GM19467 (cell line): ENCODE measurements at regions not wholly inside any gene's neighbourhood (a gene's known extent, or its start where the extent isn't known, plus 50 kb on each side); places are given as distances from the start of the nearest gene placed in this dataset.

ENCODE experiments used
- ATAC-seq: cut with Tn5 transposase; IDR thresholded peaks from one replicate; pipeline ENCODE4 v1.9.1; 2021; ENCODE audit warnings: mild to moderate bottlenecking, moderate library complexity; ENCODE audit not compliant: unreplicated experiment

DNA sequence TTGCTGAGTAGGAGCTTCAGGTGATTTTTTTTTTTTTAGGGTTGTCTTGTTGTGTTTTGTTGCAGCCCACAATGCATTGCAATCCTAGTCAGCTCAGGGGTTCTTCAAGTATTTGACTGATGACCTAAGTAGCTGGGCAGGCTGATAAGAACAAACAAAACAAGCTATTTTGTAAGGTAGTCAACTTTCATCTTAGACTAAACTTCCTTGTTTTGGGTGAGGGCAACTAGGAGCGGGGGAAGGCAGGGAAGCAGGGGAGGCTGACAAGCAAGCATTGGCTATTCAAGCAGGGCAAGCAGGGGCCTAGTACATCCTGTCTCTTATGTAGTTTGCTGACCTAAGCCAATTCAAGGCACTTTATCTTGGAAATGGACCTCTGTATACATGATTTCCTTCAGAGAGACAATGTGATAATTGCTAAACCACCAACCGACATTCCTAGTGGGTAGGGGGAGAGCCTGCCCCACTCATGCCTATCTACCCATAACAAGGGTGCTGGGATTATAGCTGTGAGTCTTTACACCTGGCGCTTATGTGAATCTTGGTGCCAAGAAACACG lies 163.3 kb upstream of the PRKCQ start:
- no peak for ATAC-seq

DNA sequence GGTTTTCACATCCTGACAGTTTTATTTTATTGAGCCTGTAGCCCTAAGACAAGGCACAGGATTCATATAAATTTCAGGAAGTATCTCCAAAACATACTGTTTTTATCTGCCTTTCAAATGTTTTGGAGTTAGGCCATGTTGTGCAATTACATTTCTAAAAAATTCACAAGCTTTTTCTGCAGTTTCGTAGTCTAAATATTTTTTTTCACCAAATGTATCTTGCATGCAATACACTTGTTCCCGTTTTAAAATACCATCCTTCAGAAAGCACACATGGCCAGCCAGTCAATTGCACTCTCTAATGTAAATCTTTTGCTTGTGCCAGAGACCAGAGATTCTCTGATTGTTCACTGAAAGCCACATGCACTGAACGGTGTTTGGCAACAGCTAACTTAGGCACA lies 161.5 kb upstream of the PRKCQ start:
- ATAC-seq = no peak

DNA sequence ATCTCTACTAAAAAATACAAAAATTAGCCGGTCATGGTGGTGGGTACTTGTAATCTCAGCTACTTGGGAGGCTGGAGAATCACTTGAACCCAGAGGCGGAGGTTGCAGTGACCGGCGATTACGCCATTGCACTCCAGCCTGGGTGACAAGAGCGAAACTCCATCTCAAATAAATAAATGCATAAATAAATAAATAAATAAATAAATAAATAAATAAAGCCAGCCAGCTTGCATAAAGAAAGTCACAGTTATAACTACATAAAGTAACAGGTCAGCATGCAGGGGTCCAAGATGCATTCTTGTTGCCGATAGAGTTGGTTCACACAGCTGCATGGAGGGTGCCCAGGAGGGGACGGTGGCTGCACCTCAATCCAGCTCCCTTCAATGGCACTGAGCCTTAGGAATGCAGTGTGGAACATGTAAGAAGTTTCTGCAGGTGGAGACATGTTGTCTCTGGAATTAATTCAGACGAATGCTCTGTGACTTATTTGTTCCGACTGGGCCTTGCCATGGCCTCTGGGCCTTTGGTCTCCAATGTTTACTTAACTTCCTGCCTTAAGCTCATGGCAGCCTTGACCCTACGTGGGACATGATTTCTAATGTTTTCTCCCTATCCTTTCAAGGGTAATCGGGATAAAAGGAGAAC lies 159.6 kb upstream of the PRKCQ start:
- no peak for ATAC-seq

DNA sequence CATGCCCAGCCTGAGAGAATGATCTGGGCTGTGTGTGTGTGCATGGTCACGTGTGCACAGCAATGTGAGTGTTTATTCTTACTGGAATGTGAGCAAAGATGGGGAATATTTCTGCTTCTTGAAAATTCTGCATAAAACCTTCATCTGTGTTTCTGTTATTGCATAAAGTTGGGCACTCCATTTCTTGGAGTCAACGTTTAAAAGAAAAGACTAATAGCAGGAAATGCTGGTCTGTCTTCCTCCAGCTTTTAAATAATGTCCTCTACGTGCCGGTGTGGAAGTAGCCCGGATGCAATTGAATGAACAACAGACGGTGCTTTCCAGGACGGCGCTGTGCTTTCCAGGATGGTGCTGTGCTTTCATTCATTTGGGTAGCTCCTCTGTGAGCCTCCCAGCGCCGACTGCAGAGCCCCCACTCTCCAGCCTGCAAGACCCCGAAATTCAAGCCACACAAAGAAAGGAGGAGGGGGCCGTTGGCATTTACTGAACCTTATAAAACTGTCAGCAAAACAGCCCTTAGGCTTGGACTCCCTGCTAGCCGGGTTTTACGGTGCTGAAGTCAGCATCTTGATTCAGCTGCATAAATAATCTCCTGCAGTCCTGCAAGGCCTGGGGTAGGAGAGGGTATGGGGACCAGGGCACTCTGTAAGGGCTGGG lies 158.2 kb upstream of the PRKCQ start:
- ATAC-seq = no peak

DNA sequence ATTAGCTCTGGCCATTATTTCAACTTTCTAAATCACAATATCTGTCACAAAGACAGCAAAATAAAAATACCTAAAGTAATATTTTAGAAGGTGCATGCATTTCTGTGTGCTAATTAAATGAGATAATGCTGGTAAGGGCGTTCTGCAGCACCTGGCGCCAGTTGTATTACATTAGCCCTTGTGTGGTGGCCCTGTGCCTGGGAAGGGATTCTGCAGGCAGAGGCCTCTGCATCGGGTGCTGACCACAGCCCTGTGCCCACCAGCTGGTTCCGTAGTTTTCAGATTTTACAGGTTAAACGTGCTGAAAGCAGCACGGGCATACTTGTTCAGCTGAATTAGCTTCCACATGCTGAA lies 157.7 kb upstream of the PRKCQ start:
- ATAC-seq = no peak

DNA sequence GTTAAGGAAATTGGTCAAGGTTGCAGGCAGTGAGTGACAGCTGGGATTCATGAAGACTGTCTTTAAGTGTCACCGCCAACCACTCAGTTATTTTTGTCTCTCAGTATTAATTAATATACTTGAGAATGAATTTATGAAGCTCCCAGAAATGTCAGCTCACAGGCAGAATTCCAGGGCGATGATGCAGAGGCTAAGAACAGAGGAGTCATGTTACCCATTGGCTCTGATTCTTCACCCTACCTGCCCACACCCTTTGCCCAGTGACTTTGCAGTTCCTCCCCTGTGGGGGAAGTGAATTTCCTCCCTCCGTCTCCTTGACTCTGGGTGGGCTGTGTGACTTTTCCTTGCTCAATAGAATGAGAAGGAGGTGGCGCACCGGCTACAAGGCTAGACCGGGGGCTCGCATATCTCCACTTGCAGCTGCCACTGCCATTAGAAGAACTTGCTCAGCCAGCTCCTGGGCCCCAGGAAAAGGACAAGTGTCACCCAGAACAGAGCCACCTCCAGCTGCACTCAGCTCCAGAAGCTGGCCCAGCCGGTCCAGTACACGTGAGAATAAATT lies 157.1 kb upstream of the PRKCQ start:
- ATAC-seq = no peak

DNA sequence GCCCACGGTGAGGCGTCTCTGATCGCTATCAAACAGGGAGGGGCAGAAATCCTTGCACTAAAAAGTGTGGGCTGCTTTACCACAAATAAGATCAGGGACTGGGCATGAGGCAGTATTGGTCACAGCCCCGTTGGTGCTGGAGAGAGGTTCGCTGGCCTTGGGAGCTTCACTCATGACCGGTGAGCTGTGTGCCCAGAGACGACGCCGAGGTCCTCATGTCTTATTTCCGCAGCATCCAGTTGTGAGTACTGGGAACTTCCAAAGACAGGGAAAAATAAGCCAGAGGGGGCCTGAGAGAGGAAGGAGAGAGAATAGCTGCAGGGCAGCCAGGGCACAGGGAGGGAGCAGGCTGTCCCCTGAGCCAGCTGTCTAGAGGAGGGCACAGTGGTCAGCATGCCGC lies 154.2 kb upstream of the PRKCQ start:
- no peak for ATAC-seq

DNA sequence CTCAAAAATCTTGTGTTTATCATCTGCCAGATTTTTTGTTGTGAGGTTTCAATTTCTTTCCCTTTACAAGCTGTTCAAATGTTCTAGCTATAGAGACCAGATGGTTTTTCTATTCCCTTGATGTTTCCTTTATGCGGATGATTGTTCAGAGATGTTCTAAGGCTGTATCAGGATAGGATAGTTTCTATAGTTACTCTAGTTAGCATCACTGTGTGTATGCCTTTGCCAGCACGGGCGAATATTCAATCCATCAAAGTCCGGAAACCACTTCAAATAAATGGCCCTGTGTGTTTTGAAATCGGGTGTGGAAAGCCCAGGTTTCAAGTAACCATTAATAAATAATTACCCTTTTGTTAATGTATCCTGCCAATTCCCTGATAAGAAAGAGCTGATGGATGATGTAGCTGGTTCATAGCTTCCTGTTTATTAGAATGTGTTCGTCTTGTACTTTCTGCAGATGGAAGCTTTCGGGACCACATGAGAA lies 149.8 kb upstream of the PRKCQ start:
- no peak for ATAC-seq

DNA sequence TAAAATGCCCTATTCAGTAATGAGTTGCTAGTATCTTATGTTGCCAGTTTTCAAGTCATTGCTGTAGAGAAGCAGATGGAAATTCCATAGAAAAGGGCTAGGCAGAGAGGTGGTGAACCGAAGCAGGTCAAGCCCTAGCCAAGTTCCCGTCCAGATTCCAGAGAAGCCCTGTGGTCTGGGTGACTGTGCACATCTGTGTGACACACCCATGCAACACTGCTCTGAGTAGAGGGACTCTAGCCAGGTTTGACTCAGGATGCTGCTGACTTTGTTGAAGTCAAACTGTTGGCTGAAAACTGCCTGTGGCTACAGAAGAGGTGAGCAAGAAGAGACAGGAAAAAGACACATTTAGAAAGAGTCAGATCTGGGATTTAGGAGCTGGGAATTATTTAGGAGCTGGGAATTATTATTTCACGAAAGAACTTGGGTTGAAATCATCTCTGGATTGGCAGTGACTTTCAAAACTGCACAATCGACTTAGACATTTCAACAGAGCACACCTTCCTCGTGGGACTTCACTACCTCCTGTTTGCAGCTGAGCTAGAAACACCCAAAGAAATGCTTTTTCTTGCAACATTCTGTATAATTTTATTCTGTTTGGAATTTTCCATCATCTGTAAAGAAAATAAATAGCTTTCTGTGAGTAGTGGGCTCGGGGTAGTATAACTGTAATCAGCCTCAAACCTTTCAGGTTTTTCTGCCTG lies 149.1 kb upstream of the PRKCQ start:
- no peak for ATAC-seq

DNA sequence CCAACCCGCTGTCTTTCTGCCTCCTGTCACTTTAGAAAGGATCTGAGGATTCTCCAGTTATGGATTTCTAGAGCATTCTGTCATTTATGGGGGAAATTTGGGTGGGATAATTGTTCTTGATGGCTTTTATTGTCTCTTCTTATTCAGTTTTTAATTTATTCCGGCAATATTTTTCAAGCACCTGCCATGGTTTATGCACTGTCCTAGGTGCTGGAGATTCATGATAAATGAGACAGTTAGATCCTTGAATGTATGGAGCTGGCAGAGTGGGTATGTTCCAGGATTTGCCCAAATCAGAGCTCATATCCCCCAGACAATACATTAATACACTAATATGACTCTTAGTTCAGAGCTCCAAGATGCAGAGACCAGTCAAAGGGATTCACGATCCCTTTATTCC lies 146.8 kb upstream of the PRKCQ start:
- no peak for ATAC-seq

DNA sequence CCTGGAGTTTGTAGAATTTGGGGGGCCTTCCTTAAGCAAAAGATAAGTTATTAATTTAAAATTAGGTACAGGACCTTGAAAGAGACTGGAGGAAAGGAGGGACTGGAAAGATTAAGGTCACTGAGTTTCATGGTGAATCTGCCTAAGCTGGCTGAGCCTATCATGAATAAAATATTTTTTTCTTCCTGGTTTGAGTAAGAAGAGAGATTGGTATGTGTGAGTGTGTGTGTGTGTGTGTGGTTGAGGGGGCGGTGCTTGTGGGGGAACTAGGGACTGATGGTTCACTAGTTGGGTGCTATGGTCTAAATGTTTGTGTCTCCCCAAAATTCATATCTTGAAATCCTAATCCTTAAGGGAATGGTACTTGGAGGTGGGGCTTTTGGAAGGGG lies 142.5 kb upstream of the PRKCQ start:
- ATAC-seq = no peak

DNA sequence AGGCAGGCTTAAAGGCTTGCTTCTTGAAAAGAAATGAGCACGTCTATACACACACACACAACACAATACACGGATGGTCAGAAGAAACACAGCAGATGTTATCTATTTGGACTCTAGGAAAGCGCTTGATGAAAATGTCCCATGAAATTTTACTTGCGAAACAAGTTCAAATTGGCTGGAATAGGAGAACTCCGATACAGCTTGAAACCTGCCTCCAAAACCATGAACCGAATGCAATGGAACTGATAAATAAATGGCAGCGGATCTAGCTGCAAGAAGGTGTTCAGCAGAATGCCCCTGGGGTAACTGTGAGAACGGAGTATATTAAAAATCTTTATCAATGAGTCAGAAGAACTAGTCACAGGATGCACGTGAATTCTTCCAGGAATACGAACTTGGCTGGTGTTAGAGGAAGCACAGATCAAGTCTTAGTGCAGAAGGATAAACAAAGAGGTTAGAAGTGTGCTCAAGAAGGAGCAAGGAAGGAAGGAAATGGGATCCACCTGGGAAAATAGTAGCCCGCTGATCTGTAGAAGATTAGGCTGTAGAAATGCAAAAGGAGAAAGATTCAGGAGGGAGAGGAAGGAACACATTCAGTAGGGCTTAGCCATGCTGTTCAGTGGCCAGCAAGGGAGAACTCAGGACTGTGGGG lies 142.0 kb upstream of the PRKCQ start:
- no peak for ATAC-seq

DNA sequence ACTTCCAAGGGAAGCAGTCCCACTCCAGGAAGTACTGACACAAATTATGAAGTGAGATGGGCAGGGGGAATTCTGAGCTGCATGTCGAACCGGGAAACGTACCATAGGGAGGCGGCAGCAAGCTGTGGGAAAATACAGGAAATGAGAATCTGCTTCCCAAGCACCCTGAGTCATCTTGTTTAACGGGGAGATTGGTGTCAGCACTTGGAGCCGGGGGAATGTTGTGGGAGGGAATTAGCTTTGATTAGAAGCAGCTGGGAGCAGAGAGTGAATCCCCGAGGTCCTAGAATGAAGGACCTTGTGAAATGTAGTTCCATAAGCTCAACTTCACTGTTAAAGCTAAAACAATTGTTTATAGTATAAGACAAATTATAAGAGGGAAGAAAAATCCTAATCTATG lies 141.4 kb upstream of the PRKCQ start:
- no peak for ATAC-seq

DNA sequence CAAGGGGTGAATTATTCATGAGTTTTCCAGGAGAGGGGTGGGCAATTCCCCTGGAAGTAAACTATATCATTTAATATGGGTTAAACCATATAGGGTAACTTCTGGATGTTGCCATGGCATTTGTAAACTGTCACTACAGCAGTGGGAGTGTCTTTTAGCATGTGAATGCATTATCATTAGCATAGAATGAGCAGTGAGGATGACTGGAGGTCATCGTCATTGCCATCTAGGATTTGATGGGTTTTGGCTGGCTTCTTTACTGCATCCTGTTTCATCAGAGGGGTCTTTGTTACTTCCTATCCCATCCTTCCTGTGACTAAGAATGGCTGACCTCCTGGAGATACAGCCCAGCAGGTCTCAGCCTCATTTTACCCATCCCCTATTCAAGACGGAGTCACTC lies 139.5 kb upstream of the PRKCQ start:
- no peak for ATAC-seq

DNA sequence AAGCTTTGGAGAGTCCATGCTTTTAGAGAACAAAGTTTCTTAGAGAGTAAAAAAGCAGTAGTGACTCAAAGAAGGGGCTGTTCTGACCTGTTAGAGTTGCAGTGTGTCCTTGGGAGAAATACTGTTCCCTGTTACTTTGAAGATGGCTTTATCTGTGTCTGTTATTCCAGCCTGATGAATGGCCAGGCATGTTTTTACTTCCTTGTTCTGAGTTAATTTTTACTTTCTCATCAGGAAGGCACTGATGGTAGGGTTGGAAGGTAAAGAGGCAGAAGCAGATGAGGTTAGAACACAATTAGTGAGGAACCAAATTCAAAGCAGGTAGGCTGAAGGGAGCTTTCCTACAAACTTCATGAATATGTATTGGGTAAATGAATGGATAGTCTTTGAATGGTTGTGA lies 138.5 kb upstream of the PRKCQ start:
- no peak for ATAC-seq

DNA sequence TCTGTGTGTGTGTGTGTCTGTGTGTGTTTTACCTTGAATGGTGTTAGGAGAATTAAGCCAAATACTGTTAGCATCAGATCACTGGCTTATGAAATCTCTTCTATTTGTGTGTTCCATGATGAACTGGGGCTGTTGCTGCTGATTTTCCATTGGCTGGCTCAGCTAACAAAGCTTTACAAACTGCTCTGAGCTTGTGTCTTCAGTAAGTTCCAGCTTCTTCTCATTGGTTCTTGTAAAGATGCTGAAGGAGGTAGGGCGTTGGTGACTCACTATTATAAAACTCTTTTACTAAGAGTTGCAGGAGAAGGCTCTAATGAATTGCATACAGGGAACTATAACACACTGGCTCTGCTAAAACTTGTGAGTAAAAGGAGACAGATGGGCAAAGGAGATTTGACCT lies 136.4 kb upstream of the PRKCQ start:
- ATAC-seq = no peak

DNA sequence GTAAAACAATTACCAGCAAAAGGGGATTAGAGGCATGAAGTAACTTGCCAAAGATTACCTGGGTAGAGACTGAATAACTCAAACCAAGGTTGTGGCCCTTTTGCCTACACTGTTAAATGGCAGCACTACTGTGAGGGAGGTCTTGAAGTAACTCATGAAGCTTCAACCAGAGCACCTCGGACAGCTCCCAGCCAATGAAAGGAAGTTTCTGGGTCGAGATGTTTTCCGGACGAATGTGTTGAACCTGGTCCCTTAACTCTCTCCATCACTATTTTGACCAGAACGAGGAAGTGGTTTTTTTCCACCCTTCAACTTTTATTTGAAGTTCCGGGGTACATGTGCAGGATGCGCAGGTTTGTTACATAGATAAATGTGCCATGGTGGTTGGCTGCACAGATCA lies 133.6 kb upstream of the PRKCQ start:
- ATAC-seq = no peak

DNA sequence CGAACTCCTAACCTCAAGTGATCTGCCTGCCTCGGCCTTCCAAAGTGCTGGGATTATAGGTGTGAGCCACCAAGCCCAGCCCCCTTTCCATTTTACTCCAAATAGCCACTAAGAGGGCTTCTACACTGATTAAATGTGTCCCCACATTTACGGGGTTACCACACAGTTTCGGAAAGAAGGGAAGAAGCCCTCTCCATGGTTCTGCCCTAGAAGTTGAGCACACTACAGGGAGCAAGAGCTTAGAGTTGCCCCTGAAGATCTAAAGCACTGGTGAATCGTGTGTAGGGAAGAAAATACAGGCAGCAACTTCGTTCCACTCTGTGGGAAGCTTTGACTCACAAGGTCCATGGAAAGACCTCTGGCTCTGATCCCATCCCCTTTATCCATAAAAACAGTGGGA lies 133.0 kb upstream of the PRKCQ start:
- no peak for ATAC-seq

DNA sequence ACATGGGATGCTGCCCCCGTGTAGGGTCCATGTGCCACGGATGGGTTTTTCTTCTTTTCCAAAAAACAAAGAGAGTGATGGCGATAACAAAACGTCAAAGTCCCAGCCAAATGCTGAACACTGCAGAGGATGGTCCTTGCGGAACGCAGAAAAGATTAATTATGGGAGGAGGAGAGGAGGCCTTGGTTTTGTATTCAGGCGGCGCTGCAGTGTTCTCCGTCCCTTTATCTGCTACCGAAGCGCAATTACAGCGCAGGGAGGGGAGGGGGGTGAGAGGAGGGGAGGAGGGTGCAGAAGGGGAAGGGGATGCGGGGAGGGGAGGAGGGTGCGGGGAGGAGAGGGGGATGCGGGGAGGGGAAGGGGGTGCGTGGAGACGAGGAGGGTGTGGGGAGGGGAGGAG lies 131.8 kb upstream of the PRKCQ start:
- ATAC-seq = no peak

DNA sequence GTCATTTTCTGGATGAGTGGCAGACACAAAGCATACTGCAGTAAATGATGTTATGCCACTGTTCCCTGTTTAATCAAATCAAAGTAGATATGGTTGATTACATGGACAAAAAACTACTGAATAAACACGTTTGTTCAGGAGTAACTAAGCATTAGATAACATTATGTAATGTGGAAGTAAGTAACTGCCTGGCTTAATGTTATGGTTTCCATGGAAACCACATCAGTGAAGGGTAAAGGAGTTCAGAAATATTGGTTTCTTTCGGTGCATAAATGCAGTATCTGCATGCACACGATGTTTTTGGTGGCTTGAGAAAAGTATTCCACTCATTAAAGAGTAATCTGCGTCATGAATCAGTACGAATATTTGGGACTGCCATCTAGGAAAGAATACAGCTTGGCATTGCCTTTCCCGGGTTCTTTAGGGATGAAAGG lies 131.3 kb upstream of the PRKCQ start:
- no peak for ATAC-seq

DNA sequence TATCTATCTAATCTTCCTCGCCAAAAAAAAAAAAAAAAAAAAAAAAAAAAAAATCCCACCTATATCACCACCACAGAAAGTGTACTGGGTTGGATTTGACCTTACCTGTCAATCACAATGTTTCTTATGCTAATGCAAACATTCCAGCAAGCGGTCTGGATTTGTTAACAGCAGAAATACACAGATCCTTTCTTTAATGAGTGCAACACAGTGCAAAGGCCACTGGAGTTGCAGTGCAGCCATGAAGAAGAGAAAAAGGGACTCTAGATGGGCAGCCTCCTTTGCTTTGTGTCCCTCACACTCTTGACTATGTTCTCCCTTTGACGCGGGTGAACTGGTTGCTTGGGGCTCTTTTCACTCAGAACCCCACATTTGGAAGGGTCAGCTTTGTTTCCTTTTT lies 127.3 kb upstream of the PRKCQ start:
- ATAC-seq = no peak
